Non-pigmented ciliary epithelial cell (primary cell): ENCODE measurements at regions not wholly inside any gene's neighbourhood (a gene's known extent, or its start where the extent isn't known, plus 50 kb on each side); places are given as distances from the start of the nearest gene placed in this dataset.

Experiments used
- DNase-seq: peaks from one replicate; pipeline ENCODE4 v3.0.0-alpha.2; 2010; ENCODE audit warnings: low read depth

DNA sequence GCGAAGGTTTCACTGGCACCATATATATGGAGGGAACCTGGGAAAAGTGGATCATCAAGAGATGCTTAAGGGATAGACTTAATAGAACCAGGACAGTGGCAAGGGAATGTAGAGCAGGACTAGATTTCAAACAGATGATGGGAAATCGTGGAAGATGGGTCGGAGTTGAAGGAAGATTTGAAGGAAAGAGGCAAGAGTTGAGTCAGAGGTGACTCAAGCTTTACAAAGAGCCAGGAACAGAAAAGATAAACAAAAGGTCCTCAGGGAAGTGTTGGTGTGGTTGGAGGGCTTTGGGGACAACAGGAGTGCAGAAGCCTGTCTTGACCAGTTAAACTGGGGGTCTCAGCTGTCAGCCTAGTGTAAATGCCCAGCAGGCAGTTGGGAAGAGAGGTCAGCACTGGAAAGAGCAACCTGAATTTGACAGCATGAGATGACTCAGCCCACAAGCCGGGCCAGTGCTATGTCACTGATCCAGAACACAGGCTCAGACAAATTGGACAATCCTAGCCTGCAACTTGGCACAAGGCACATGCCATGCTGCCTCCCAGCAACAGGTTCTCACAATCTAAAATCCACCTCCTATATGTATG is 230.5 kb downstream of the IDS start:
- no peak for DNase-seq

DNA sequence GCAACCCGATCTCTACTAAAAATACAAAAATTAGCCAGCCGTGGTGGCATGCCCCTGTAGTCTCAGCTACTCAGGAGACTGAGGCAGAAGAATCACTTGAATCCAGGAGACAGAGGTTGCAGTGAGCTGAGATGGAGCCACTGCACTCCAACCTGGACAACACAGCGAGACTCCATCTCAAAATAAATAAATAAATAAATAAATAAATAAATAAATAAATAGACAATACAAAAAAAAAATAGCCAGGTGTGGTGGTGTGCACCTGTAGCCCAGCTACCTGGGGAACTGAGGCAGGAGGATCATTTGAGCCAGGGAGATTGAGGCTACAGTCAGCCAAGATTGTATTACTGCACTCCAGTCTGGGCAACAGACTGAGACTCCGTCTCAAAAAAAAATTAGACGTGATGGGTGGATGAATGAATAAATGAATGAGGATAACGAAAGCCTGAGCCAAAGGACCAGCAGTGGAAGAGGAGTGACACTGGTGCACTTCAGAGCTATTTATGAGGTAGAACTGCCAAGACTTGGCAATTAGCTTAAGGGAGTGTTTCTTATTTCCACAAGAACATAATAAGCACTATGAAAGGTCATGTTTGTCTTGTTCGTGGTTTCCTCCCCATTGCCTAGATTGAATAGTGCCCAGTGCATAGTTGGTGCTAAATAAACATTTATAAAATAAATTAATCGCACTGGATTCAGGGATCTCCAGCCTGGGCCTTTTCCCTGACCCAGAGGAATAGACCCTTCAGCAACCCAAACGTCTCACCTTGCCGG is 232.2 kb downstream of the IDS start:
- DNase-seq: no peak

DNA sequence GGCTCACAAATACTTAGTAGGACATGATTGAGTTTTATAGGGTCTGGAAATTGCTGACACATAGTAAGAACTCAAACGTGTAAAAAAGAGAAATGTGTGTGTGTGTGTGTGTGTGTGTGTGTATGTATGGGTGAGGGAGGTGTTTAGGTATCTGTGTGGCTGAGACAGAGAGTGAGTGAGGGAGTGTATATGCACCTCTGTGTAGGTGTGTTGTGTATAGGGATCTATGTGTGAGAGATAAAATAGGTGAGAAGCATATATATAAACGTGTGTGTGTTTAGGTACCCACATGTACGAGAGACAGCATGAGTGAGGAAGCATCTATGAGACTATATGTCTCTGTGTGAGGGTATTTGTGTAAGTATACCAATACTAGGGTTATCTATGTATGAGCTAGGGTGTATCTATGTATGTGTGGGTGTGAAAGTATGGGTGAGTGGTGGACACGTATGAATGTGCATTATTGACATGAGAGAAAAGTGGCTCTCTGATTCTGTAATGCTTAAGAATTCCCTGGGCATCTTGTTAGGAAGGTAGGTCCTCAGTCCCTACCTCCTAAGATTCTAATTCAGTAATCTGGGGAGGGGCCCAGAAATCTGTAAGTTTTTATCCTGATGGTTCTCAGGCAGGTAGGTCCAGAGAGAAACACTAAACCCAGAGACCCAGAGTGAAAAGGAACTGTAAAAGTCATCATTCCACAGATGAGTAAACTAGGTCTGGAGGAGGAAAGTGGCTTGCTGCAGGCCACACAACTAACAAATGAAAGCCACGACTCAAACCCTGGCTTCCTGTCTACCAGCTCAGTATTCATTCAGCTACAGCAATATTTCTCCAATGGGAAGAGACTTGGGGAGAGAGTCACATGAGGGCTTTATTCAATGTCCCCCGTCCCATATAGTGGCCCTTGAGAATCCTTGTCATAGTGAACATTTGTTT is 237.0 kb downstream of the IDS start:
- no peak for DNase-seq

DNA sequence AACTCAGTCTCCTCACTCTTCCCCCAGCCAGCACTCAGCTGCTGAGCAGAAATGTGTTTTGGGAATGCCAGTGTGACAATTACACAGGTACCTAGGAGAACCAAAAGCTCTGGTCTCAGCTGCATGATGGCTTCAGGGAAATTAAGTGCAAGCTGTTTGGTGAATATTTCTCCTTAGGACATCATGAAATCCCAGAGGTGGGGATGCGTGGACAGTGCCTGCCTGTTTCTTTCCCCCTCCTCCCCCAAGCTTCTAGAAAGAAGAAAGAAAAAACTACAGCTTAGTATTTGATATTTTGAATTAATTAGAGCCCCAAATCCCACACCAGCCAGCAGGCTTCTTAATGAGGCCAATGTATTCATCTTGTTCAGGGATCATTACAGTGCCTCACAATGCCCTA is 243.0 kb downstream of the IDS start:
- no peak for DNase-seq

DNA sequence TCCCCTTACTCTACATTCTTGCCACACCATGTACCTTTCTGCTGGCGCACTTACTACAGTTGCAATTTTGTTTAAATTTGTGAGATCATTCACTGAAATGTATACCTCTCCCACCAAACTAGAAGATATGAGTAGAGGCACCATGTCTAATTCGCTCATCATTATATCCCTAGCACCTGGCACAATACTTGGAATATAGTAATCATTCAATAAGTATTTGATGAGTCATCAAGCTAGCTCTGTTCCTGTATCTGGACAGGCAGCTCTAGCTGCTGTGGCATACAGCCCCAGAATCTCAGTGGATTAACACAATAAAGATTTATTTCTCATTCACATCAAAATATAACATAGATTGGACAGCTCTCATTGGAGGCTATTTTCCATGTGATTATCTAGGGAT is 245.9 kb downstream of the IDS start:
- DNase-seq: no peak

DNA sequence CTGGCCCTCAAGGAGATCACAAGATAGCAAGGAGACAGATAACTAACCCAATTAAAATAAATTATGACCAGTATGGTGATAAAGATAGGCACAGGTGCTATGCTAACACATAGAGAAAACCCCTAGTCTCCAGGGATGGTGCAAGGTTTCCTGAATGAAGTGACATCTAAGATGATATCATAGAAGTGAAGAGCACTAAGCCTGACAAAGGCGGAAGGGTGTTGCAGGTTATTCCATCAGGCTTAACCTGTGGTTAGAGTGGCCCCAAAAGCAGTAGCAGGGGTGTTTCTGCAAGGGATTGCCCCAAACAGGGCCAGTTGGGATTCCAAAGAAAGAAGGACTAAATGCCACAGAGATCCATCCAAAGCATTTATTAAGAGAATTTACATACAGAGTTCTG is 249.2 kb downstream of the IDS start:
- no peak for DNase-seq

DNA sequence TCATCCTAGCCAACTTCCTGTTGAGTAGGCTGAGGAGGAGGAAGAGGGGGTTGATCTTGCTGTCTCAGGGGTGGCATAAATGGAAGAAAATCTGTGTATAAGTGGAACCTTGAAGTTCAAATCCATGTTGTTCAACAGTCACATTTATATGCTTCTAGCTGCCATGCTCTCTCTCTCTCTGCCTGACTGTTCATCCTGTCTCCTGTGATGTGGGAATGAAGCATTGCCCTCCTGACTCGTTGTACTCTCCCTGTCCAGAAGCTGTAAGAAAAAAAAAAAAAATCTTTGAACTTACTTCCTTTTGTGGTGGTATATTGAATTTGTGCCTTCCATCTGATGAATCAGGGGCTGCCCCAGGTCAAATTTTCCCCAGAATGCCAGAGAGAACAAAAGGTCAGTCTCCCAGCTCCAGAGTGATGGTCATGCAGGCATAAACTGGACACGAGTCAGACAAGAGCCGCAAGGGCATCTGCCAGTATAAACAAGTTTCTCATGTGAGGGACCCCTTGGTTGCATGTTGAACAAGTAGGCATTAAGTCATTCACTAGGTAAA is 257.0 kb downstream of the IDS start:
- no peak for DNase-seq

DNA sequence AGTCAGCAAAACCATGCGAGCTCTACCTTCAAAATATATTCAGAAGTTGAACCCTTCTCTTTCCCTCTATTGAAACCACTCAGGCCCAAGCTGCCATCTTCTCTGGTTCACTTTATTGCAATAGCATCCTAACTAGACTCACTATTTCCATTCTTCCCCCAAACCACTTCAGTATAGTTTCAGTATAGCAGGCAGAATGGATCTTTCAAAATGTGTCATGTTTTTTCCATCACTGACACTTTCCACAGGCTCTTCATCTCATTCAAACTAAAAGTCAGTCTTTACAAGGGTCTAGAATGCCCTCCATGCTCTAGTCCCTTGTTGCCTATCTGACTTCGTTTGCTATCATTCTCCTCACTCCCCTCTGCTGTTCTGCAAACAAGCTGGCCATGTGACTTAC is 274.4 kb downstream of the IDS start:
- DNase-seq: no peak

DNA sequence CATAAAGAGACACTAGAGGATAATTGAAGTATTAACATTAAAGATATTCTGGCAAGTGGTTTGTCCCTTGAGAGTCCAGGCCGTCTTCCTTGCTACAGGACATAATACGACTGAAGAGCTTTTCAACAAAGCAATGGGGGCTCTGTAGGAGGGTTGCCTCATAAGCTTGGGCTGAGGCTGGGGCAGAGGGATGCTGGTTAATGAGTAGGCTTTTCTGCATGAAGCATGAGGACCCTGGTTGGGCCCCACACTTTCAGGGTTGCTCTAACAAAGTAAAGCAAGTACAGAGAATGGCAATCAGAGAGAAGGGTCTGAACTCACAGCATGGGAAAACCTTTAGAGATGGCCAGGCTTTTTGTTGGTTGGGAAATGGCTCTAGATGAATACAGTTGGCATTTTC is 281.3 kb downstream of the IDS start:
- DNase-seq: no peak

DNA sequence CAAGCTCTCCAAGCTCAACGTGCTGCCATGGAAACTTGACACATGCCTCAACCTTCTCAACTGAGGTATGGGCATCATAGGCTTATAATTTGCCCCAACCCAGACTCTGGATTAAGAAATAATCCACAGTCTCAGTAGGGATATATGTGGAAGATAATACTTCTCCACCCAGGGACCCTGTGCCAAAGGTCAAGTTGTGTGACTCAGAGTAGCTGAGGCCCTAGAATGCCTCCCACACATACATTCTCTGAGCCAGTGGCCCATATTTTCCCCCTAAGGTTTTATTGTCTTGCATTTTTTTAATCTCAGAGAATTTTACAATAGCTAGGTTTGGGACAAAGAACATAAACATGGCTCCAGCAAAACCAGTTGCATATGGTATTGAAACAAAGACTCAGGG is 283.1 kb downstream of the IDS start:
- DNase-seq: no peak

DNA sequence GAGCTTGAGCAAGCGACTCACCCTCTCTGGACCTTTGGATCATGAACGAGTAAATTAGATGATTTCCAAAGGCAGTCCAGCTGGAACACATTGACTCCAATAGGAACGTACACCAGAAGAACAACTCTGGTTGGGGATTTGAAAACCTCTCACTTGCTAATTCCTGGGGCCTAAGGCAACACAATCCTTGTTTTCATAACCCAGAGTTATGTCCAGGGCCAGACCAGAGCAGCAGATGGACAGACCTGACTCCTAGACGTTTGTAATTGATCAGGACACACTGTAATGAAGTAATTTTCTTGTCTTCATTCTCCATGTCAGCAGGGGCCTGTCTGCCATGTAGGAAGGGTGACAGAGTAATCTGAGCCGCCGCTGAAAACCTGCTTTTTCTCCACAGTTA is 283.9 kb downstream of the IDS start:
- DNase-seq: no peak

DNA sequence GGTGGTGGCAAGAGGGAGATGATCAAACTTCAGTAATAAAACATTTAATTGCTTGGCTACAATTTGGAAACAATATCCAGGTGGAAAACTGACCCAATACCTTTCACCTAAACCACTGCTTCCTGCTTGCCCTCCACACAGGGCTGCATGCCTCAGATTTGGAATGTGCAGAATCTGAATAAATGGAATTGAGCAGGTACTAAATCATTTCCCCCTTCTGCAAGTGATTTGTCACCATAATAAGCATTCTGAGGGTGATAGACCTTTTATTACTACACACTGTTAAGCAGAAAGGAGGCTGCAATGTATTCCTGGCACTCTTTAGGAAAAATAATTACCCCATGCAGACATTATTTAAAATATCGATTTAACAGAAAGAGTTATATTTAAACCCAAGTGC is 291.8 kb downstream of the IDS start:
- DNase-seq: no peak

DNA sequence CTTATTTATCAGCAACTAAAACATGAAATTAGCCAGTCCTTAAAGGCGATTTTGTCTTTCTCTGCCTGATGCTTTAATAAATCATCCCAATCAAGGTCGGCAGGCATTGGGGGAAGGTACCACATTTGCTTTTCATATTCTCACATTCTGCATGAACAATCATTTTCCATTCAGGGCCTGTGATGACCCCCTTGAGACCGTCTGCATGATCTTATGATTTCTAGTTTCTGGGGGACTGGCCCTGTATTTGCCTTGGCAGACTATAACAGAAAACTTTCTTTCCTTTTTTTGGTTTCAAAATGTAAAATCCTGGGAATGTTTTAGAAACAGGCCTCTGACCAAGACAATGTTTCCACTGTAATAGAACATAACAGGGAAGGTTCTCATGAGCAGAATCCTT is 296.8 kb downstream of the IDS start:
- no peak for DNase-seq

DNA sequence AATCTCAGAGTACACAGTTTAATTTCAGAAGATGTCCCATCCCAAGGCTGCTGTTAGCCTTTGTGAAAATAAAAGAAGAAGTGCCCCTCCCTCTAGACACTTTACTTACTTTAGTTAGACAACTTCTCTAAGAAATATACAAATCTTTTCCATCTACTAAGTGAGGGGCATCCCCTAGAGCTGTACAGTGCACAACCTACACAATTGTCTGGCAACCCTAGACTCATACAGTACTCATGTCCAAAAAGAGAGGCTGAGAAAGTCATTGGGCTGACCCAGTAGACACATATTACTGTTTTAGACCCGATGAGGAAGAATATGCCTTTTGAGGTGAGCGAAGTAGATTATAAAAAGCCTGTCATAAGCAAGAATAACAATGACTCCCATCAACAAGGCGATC is 297.6 kb downstream of the IDS start:
- no peak for DNase-seq

DNA sequence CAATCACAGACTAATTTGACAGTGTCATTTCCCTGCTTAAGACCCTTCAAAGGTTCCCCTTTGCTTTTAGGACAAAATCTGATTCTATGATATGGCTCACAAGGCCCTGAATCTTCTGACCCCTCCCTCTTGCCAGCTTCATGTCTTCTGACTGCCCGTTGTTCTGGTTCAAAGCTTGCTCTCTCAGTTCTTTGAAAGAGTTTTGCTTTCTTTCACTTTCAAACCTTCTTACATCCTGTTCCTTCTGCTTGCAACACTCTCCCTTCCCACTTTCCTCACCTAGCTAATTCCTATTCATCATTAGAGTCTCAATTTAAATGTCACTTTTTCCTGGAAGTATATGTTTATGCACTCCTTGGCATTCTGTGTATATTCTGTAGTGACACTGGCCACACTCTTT is 299.2 kb downstream of the IDS start:
- no peak for DNase-seq

DNA sequence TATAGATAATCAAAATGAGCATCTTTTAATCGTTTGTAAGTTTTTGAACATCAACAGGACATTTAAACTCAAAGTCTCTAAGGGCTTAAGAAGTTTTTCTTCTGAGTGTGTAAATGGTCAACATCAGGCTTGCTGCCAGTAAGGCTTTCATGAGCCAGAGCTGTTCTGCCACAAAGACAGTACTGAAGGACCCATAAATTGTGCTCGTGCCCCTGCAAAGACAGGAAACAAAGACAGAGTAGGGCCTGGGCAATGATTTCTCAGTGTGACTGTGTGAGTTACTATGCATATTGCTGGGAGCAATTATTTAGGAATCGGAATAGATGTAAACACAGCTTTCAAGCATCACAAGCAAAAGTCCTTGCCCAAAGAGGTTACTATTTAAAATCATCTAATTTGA is 300.0 kb downstream of the IDS start:
- no peak for DNase-seq

DNA sequence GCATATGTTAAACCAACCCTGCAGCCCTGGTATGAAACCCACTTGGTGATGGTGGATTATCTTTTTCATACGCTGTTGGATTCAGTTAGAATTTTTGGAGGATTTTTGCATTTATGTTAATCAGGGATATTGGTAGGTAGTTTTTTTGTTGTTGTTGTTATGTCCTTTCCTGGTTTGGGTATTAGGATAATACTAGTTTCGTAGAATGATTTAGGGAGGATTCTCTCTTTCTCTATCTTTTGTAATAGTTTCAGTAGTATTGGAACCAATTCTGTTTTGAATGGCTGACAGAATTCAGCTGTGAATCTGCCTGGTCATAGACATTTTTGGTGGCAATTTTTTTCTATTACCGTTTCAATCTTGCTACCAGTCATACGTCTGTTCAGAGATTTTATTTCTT is 305.4 kb downstream of the IDS start:
- DNase-seq: no peak

DNA sequence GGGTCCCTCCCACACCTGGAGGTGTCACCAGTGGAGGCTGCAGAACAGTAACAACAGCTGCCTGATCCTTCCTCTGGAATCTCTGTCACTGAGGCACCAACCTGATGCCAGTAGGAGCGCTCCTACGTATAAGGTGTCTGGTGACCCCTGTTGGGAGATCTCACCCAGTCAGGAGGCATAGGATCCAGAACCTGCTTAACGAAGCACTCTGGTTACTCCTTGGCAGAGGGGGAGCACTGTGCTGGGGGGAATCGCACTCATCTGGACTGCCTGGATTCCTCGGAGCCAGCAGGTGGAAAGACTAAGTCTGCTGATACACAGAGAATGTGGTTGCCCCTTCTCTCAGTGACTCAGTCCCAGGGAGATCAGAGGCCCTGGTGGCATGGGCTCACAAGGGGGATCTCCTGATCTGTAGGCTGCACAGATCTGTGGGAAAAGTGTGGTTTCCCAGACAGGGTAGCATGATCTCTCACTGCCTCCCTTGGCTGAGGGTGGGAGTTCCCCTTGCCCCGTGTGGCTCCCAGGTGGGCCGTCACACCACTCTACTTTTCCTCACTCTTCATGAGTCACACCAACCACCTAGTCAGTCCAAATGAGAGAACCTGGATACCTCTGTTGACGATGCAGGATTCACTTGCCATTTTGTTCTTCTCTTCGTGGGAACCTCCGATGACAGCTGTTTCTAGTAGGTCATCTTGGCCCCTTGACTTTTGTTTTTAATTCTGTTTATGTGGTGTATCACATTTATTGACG is 305.9 kb downstream of the IDS start:
- no peak for DNase-seq

DNA sequence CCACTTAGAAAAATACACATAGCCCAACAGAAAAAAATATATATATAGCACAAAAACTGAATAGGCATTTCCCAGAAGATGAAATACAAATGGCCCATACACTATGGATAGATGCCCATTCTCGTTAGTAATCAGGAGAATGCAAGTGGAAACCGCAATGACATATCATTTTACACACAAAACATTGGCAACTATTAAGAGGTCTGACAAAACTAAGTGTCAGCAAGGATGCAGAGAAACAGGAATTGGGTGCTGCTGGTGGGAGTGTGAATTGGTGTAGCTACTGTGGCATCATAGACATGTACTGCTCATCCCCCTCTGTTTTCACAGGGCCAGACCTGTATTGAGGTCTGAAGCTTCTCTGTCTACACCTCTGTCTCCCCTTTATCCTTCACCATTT is 320.0 kb downstream of the IDS start:
- DNase-seq: no peak

DNA sequence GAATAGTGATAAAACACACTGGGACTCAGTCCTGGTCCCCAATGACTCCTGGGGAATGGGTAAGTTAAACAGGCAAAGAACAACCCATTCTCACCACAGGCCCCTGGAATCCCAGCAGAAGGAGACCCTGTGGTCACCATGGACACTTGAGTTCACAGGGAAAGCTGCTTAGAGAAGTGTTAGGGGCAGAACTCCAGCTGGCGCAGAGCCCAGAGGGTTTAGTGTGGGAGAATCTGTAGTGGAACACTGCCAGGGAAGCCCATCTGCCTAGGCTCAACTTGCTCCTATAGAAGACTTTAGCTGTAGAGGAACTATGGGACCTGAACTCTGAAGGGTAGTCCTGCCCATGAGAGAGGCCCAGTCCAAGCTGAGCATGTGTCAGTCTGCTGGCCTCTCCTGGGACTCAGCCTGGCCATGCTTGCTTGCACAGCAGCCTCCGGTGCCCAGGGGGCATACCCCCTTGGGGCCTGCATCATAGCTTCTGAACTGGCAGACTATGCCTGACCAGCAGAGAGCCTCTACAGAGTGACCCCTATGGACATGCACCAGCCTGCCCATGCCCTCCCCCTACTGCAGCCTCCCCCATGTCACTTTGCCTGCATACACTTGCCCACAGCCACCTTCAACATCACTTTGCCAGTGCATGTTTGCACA is 343.5 kb downstream of the IDS start:
- no peak for DNase-seq

DNA sequence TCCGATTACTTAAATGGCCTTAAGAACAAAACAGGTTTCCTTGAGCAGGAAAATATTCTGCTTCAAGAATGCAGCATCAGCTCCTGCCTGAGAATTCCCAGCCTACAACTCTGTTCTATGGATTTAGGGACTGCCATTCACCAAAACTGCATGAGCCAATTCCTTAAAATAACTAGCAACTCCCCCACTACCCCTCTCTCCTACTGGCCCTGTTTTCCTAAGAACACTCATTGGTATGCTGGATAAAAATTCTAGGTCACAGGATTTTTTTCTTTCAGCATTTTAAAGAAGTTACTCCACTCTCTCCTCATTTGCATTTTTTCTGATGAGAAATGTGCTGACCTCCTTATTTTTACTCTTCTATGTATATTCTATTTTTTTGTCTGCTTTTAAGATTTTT is 347.1 kb downstream of the IDS start:
- DNase-seq: no peak

DNA sequence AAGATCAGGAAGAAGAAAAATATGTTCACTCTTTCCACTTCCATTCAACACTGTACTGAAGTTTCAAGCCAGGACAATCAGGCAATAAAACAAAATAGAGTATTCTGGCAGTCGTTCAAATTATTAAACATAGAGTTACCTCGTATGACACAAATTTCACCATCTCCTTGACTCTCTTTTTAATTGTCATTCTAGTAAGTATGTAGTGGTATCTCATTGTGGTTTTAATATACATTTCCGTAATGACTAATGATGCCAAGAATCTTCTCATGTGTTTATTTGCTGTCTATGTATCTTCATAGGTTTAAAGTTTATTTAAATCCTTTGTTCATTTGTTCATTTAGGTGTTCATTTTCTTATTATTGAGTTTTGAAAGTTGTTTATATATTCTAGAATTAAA is 352.2 kb downstream of the IDS start:
- no peak for DNase-seq
